ENCODE measurements at regions not wholly inside any gene's neighbourhood (a gene's known extent, or its start where the extent isn't known, plus 50 kb on each side); places are given as distances from the start of the nearest gene placed in this dataset.

DNA sequence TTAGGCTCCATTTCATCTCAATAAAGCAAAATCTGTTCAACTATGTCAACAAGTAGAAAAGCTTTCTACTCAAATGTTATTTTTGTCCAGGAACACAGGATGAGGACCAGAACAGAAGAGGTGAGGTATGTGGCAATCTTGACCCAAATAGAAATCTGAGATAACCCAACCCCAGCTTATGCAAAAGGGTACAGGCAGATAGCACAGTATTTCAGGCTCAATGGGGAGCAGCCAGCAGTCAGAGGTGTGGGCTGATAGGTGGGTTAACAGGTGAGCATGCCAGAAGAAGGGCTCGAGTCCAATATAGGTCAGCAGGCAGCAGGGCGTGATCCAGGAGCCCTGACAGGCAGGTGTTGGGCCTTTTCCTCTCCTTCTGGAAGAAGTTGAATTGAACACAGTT is 281.2 kb upstream of the NR2F2 start (continued):
- TF ChIP-seq, protein P1, sequence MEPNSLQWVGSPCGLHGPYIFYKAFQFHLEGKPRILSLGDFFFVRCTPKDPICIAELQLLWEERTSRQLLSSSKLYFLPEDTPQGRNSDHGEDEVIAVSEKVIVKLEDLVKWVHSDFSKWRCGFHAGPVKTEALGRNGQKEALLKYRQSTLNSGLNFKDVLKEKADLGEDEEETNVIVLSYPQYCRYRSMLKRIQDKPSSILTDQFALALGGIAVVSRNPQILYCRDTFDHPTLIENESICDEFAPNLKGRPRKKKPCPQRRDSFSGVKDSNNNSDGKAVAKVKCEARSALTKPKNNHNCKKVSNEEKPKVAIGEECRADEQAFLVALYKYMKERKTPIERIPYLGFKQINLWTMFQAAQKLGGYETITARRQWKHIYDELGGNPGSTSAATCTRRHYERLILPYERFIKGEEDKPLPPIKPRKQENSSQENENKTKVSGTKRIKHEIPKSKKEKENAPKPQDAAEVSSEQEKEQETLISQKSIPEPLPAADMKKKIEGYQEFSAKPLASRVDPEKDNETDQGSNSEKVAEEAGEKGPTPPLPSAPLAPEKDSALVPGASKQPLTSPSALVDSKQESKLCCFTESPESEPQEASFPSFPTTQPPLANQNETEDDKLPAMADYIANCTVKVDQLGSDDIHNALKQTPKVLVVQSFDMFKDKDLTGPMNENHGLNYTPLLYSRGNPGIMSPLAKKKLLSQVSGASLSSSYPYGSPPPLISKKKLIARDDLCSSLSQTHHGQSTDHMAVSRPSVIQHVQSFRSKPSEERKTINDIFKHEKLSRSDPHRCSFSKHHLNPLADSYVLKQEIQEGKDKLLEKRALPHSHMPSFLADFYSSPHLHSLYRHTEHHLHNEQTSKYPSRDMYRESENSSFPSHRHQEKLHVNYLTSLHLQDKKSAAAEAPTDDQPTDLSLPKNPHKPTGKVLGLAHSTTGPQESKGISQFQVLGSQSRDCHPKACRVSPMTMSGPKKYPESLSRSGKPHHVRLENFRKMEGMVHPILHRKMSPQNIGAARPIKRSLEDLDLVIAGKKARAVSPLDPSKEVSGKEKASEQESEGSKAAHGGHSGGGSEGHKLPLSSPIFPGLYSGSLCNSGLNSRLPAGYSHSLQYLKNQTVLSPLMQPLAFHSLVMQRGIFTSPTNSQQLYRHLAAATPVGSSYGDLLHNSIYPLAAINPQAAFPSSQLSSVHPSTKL (CRISPR knock-in tag; IDR thresholded peaks at IDR 0.05) = no peak
- no peak for TF ChIP-seq ZNF468 (CRISPR knock-in tag; IDR thresholded peaks at IDR 0.05)
- no peak for TF ChIP-seq CHD4 (IDR thresholded peaks at IDR 0.05; ENCODE audit: borderline replicate concordance, low read length)
- no peak for TF ChIP-seq ZNF556 (CRISPR knock-in tag; IDR thresholded peaks at IDR 0.05; ENCODE audit: borderline replicate concordance)
- TF ChIP-seq DNMT3B (CRISPR knock-in tag; conservative IDR thresholded peaks at IDR 0.05) = no peak
- TF ChIP-seq, protein P2, sequence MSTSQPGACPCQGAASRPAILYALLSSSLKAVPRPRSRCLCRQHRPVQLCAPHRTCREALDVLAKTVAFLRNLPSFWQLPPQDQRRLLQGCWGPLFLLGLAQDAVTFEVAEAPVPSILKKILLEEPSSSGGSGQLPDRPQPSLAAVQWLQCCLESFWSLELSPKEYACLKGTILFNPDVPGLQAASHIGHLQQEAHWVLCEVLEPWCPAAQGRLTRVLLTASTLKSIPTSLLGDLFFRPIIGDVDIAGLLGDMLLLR (CRISPR knock-in tag; IDR thresholded peaks at IDR 0.05) = no peak

DNA sequence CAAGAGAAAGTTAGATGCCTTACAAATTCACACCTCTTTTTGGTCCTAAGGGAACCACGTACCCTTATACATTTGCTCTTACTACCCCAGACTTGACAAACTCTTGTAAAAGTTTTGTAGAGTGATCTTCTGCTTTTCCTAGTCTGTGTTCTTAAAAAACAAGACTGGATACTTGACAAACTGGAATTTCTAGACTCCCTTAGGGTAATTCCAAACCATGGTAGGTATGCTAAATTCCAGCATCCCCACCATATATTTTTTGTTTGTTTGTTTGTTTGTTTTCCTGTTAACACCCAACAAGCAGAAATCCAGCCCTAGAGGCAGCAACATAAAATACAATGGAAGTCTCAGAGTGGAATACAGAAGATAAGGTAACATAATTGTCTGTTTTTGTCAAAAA is 280.7 kb upstream of the NR2F2 start:
- no peaks in the 10 kb centered on the region for H3K36me3 ChIP-seq (replicated peaks in 1 of 2; ENCODE audit: control insufficient read depth in 1 of 2, insufficient read depth in 2 of 2, low read length in 2 of 2)
- H3K27me3 ChIP-seq (ENCODE audit: control insufficient read depth in 1 of 2, insufficient read depth in 2 of 2, low read length in 2 of 2) = 0 out of 5 replicates have a peak, but pooled peaks cover 0 to 4% of the 10 kb centered on the region in 2 experiments
- no peak for TF ChIP-seq SSRP1 (CRISPR knock-in tag; IDR thresholded peaks at IDR 0.05)
- H2AFZ ChIP-seq (ENCODE audit: low read length) = no peak overlapping the region
- 24% methylated on average over 1 of the region's 1 CpG for WGBS (ENCODE audit: low lambda C conversion rate)
- no peak for ATAC-seq
- DNase-seq (ENCODE audit: low spot score) = no peak
- H3K4me1 ChIP-seq (ENCODE audit: insufficient read depth, low read length) = peaks cover 14% of the 10 kb centered on the region
- POLR2A ChIA-PET = no interaction called here
- no peak overlapping the region for H3K4me3 ChIP-seq (replicated peaks in 1 of 3; ENCODE audit: insufficient read depth in 1 of 3, low read depth in 2 of 3, low read length in 3 of 3)
- H3K27ac ChIP-seq (ENCODE audit: extremely low read length, insufficient read depth, low read length) = no peak overlapping the region
- CTCF ChIA-PET (ENCODE audit: low intra/inter-chr PET ratio, low total read pairs) = no interaction called here
- no TSS peak for BruUV-seq (replicated peaks)
- no peaks in the 10 kb centered on the region for H3K9me3 ChIP-seq (ENCODE audit: low read length)
- in situ Hi-C loops (cut with HindIII; ENCODE audit: extremely low pct_ligation_motif_present, low pct_unique_long_range_greater_than_20kb) (no loop called here), intact Hi-C loops (cut with micrococcal nuclease; ENCODE audit: unreplicated experiment) (loop anchor here (5.0 kb wide), 1 partner anchor 278 kb away; no protein-coding TSS in a partner anchor)
- FAIRE-seq = no peak
- H3K79me2 ChIP-seq (ENCODE audit: insufficient read depth, low read length) = no peaks in the 10 kb centered on the region
- H3K4me2 ChIP-seq (ENCODE audit: low read depth, low read length) = no peak overlapping the region
- no peak overlapping the region for H3K9ac ChIP-seq (ENCODE audit: insufficient read depth, low read depth, low read length)
- H4K20me1 ChIP-seq (ENCODE audit: insufficient read depth, low read length) = no peaks in the 10 kb centered on the region
